ENCODE measurements at regions not wholly inside any gene's neighbourhood (a gene's known extent, or its start where the extent isn't known, plus 50 kb on each side); places are given as distances from the start of the nearest gene placed in this dataset.

- Mint-ChIP-seq H3K27me3 (peaks cover 3% of the 10 kb centered on the region), H3K4me3 (no peak overlapping the region), H3K4me1 (ENCODE audit: unreplicated experiment) (no peaks in the 10 kb centered on the region), H3K9me3 (no peaks in the 10 kb centered on the region), H3K27ac (no peak overlapping the region), H3K36me3 (no peaks in the 10 kb centered on the region)
- no peak for TF ChIP-seq CTCF (conservative IDR thresholded peaks at IDR 0.05)
- DNase-seq (ENCODE audit: extremely low spot score, unreplicated experiment), result no peak
Measured at GRCh38 chr6:16818992-16819626, 57.8 kb upstream of the ATXN1 start.

GRCh38 chr6:16817594-16817993 is 56.3 kb upstream of the ATXN1 start:
- peaks cover 3% of the 10 kb centered on the region for H3K27me3 Mint-ChIP-seq
- no peak for DNase-seq (ENCODE audit: extremely low spot score, unreplicated experiment)
- H3K9me3 Mint-ChIP-seq, result peaks cover 10% of the 10 kb centered on the region
- H3K27ac Mint-ChIP-seq, result no peak overlapping the region
- H3K4me3 Mint-ChIP-seq, result no peak overlapping the region
- H3K36me3 Mint-ChIP-seq, result no peaks in the 10 kb centered on the region
- no peaks in the 10 kb centered on the region for H3K4me1 Mint-ChIP-seq (ENCODE audit: unreplicated experiment)
- no peak for TF ChIP-seq CTCF (conservative IDR thresholded peaks at IDR 0.05)

DNA sequence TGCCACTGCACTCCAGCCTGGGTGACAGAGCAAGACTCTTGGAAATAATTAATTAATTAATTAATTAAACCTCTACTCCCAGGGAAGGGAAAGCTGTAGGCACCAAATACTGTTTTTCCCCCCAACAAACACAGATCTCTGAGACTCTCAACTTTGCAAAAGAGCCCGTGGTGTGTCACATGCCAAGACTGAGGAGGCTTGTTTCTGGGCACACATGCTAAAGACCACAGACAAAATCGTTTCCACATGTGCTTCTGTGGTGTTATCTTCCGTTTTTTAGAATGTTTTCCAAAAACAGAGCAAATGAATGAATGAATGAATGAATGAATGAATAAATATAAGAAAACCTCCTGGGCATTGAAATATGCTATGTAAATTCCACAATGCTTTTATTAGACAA is 55.6 kb upstream of the ATXN1 start:
- Mint-ChIP-seq H3K4me1 (ENCODE audit: unreplicated experiment) (no peaks in the 10 kb centered on the region), H3K27ac (no peak overlapping the region), H3K36me3 (peaks cover 6% of the 10 kb centered on the region), H3K9me3 (peaks cover 16% of the 10 kb centered on the region), H3K27me3 (peaks cover 3% of the 10 kb centered on the region), H3K4me3 (no peak overlapping the region)
- DNase-seq (ENCODE audit: extremely low spot score, unreplicated experiment), result no peak
- no peak for TF ChIP-seq CTCF (conservative IDR thresholded peaks at IDR 0.05)

DNA sequence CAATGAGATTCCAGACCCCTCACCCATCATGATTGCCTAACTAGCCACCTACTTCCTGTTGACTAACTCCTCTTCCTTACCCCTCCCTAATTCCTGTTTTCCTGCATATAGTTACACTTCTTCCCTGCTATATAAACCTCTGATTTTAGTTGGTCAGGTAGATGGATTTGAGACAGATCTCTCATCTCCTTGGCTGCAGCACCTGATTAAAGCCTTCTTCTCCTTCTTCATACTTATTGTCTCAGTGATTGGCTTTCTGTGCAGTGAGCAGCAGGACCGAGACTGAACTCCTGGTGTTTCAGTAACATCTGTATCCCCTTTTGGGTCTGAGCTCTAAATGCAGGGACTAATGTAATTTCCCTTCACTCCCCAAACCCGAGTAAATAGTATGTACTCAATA is 51.7 kb upstream of the ATXN1 start:
- H3K27ac Mint-ChIP-seq, result no peak overlapping the region
- peaks cover 6% of the 10 kb centered on the region for H3K36me3 Mint-ChIP-seq
- H3K27me3 Mint-ChIP-seq, result no peaks in the 10 kb centered on the region
- peaks cover 34% of the 10 kb centered on the region for H3K9me3 Mint-ChIP-seq
- no peaks in the 10 kb centered on the region for H3K4me1 Mint-ChIP-seq (ENCODE audit: unreplicated experiment)
- no peak overlapping the region for H3K4me3 Mint-ChIP-seq
- no peak for TF ChIP-seq CTCF (conservative IDR thresholded peaks at IDR 0.05)
- no peak for DNase-seq (ENCODE audit: extremely low spot score, unreplicated experiment)

DNA sequence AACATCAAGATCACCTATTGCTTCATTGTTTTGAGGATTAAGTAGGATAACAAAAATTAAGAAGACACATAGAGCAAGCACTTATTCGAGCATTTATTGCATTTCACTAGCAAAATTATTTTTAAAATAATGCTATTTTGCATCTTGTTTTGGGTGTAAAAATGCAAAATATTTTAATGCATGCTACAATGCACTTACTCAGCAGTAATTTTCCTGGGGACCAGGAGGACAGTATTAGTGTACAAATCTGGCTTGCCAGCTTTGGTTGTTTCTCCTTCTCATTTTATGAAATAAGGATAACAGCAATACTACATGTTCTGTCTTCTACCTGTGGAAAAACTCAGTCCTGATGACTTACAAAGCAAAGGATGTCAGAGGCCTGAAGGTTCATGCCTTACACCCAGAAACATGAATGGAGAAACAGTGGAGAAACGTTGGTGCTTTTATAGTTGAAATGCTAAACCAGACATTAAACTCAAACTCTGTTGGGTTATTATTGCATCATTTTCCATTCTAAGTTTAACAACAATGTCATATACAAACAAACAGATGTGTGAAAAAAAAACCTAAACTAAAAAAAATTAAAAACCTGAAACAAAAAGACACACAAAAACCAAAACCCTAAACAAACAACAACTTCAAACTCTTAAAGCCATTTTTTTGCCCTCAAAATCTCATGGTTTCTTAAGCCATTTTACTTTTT is 50.2 kb upstream of the ATXN1 start:
- Mint-ChIP-seq H3K27ac (no peak overlapping the region), H3K4me1 (ENCODE audit: unreplicated experiment) (no peaks in the 10 kb centered on the region), H3K9me3 (peaks cover 34% of the 10 kb centered on the region), H3K27me3 (no peaks in the 10 kb centered on the region), H3K4me3 (no peak overlapping the region), H3K36me3 (peaks cover 6% of the 10 kb centered on the region)
- no peak for TF ChIP-seq CTCF (conservative IDR thresholded peaks at IDR 0.05)
- DNase-seq (ENCODE audit: extremely low spot score, unreplicated experiment), result no peak

Data from type B pancreatic cell (in vitro differentiated cells).